GM12878 (cell line): ENCODE measurements at regions not wholly inside any gene's neighbourhood (a gene's known extent, or its start where the extent isn't known, plus 50 kb on each side); places are given as distances from the start of the nearest gene placed in this dataset.

ENCODE experiments used
- BCLAF1 ChIP-seq: fragments of 450-650 bp; IDR thresholded peaks from 2 replicates; pipeline ENCODE4 v1.6.1; 2017; ENCODE audit warnings: antibody characterized with exemption, mild to moderate bottlenecking, moderate library complexity
- CBX3 ChIP-seq: fragments of 200-600 bp; sonication (generic); IDR thresholded peaks from 2 replicates; pipeline ENCODE4 v1.6.1; 2016; ENCODE audit warnings: low read depth, borderline replicate concordance
- CTCF ChIP-seq, 3 experiments: IDR thresholded peaks in 2 of 3; conservative IDR thresholded peaks in 1 of 3; 2 replicates each; pipeline ENCODE4 v1.5.1; 2011; ENCODE audit warnings: low read depth in 3 of 3, low read length in 3 of 3, mild to moderate bottlenecking in 3 of 3, control low read depth in 2 of 3, moderate library complexity in 2 of 3, inconsistent platforms in 1 of 3, mixed read lengths in 1 of 3; ENCODE audit not compliant: control insufficient read depth in 2 of 3, insufficient read depth in 1 of 3; ENCODE audit errors: extremely low read depth in 1 of 3
- IKZF2 ChIP-seq, 2 experiments: fragments of 450-650 bp; IDR thresholded peaks; 2 replicates each; pipeline ENCODE4 v1.6.1; 2017; ENCODE audit warnings: mild to moderate bottlenecking in 2 of 2, moderate library complexity in 2 of 2
- JUNB ChIP-seq: IDR thresholded peaks from 2 replicates; pipeline ENCODE4 v1.6.1; 2016; ENCODE audit warnings: antibody characterized with exemption, mild to moderate bottlenecking
- KDM1A ChIP-seq: fragments of 200-600 bp; sonication (generic); IDR thresholded peaks from 2 replicates; pipeline ENCODE4 v1.6.1; 2016; ENCODE audit warnings: borderline replicate concordance
- NFYA ChIP-seq: IDR thresholded peaks from 2 replicates; pipeline ENCODE4 v1.6.1; 2011; ENCODE audit warnings: low read depth, mild to moderate bottlenecking, low read length, improper control_type of control experiment, borderline replicate concordance
- PBX3 ChIP-seq: IDR thresholded peaks from 2 replicates; pipeline ENCODE4 v1.6.1; 2011; ENCODE audit warnings: mild to moderate bottlenecking, low read depth, low read length, moderate library complexity; ENCODE audit not compliant: insufficient replicate concordance
- POLR2AphosphoS2 ChIP-seq: IDR thresholded peaks from 2 replicates; pipeline ENCODE4 v1.6.1; 2011; ENCODE audit warnings: low read depth, mild to moderate bottlenecking, low read length, improper control_type of control experiment, moderate library complexity
- PRDM15 ChIP-seq: fragments of 450-650 bp; formaldehyde crosslinking; IDR thresholded peaks from 2 replicates; pipeline ENCODE4 v1.4.0; 2020; ENCODE audit warnings: mild to moderate bottlenecking, moderate library complexity
- SIX5 ChIP-seq: IDR thresholded peaks from 2 replicates; pipeline ENCODE4 v1.6.1; 2011; ENCODE audit warnings: mild to moderate bottlenecking, low read depth, low read length, moderate library complexity; ENCODE audit not compliant: severe bottlenecking
- SMAD5 ChIP-seq: IDR thresholded peaks from 2 replicates; pipeline ENCODE4 v1.6.1; 2016; ENCODE audit warnings: antibody characterized with exemption, low read depth
- SP1 ChIP-seq: IDR thresholded peaks from one replicate; pipeline ENCODE4 v1.6.1; 2011; ENCODE audit warnings: low read depth, low read length
- SUZ12 ChIP-seq: fragments of 200-600 bp; sonication (generic); IDR thresholded peaks from one replicate; pipeline ENCODE4 v1.6.1; 2018; ENCODE audit warnings: antibody characterized with exemption, mild to moderate bottlenecking; ENCODE audit not compliant: unreplicated experiment
- TARDBP ChIP-seq: IDR thresholded peaks from 2 replicates; pipeline ENCODE4 v1.6.1; 2016; ENCODE audit warnings: borderline replicate concordance
- ZBTB40 ChIP-seq: fragments of 450-650 bp; IDR thresholded peaks from 2 replicates; pipeline ENCODE4 v1.6.1; 2016; ENCODE audit warnings: mild to moderate bottlenecking, moderate library complexity, borderline replicate concordance
- ZSCAN29 ChIP-seq: fragments of 450-650 bp; IDR thresholded peaks from 2 replicates; pipeline ENCODE4 v1.6.1; 2017; ENCODE audit warnings: mild to moderate bottlenecking, moderate library complexity

GRCh38 chr16:79316004-79316458 lies 284.5 kb downstream of the MAF start (continued):
- TF ChIP-seq ZSCAN29 (no peak), SIX5 (no peak), ZBTB40 (no peak), POLR2AphosphoS2 (no peak), CTCF (IDR thresholded peaks at IDR 0.05 in 2 of 3, conservative IDR thresholded peaks at IDR 0.05 in 1 of 3; ENCODE audit: control insufficient read depth in 2 of 3, extremely low read depth in 1 of 3, insufficient read depth in 1 of 3, low read depth in 3 of 3, low read length in 3 of 3) (no peak), BCLAF1 (no peak), KDM1A (no peak), TARDBP (no peak), PRDM15 (no peak), PBX3 (no peak), IKZF2 (IDR thresholded peaks at IDR 0.05) (0 out of 4 replicates have a peak, but pooled peaks have one; percentile 10 to 14), SMAD5 (no peak), SP1 (no peak), SUZ12 (no peak), CBX3 (no peak), JUNB (no peak), NFYA (no peak)
